Natural killer cell (primary cell): ENCODE measurements at regions not wholly inside any gene's neighbourhood (a gene's known extent, or its start where the extent isn't known, plus 50 kb on each side); places are given as distances from the start of the nearest gene placed in this dataset.
"Not testable (repeated sequence)": the region's sequence is repeated elsewhere in the genome, so short reads cannot be mapped to it uniquely, and the experiment has no call there.

Experiments
- ATAC-seq, 3 donors: fragments of 150-1000 bp in 2 of 3; fragments of 200-7000 bp in 1 of 3; cut with Tn5 transposase; 1 replicate in 1 of 3; 2 replicates in 2 of 3; pipeline ENCODE4 v1.10.0; 2021; ENCODE audit warnings: mild to moderate bottlenecking in 2 of 3, moderate library complexity in 2 of 3
- DNase-seq, 2 donors: peaks; one replicate each; pipeline versions ENCODE4 v3.0.0 to v3.0.0-alpha.2; 2013 to 2021; ENCODE audit warnings: mixed read lengths in 1 of 2
- H3K27ac ChIP-seq: one replicate; pipeline ENCODE4 v1.5.1; 2013; ENCODE audit warnings: mild to moderate bottlenecking, low read length
- H3K27me3 ChIP-seq: one replicate; pipeline ENCODE4 v1.6.1; 2013; ENCODE audit warnings: low read length; ENCODE audit not compliant: control insufficient read depth, insufficient read depth
- H3K36me3 ChIP-seq: one replicate; pipeline ENCODE4 v1.6.1; 2013; ENCODE audit warnings: low read length; ENCODE audit not compliant: control insufficient read depth, insufficient read depth
- H3K4me1 ChIP-seq: one replicate; pipeline ENCODE4 v1.6.1; 2013; ENCODE audit warnings: low read length; ENCODE audit not compliant: control insufficient read depth, insufficient read depth
- H3K4me3 ChIP-seq: one replicate; pipeline ENCODE4 v1.5.1; 2013; ENCODE audit warnings: low read length
- H3K9me3 ChIP-seq: one replicate; pipeline ENCODE4 v1.6.1; 2013; ENCODE audit warnings: low read length; ENCODE audit not compliant: control insufficient read depth, insufficient read depth
- H3K27ac Mint-ChIP-seq, 2 donors: one replicate each; pipeline ENCODE4 v1.8.0; 2022; ENCODE audit warnings: mild to moderate bottlenecking in 2 of 2, mixed read lengths in 2 of 2, moderate library complexity in 1 of 2
- H3K27me3 Mint-ChIP-seq, 2 donors: one replicate each; pipeline ENCODE4 v1.8.0; 2022; ENCODE audit warnings: low read depth in 2 of 2, mixed read lengths in 2 of 2
- H3K36me3 Mint-ChIP-seq: one replicate; pipeline ENCODE4 v1.8.0; 2022; ENCODE audit warnings: mixed read lengths
- H3K4me1 Mint-ChIP-seq, 2 donors: one replicate each; pipeline ENCODE4 v1.8.0; 2022; ENCODE audit warnings: mixed read lengths in 2 of 2
- H3K4me3 Mint-ChIP-seq: one replicate; pipeline ENCODE4 v1.8.0; 2022; ENCODE audit warnings: mild to moderate bottlenecking, moderate library complexity, mixed read lengths
- H3K9me3 Mint-ChIP-seq, 2 donors: one replicate each; pipeline ENCODE4 v1.8.0; 2022; ENCODE audit warnings: mixed read lengths in 2 of 2
- WGBS: methylation state at CpG from one replicate; pipeline ENCODE4 v1.1.7; 2013; ENCODE audit warnings: missing lambda C conversion rate; ENCODE audit not compliant: insufficient coverage; 5-methylcytosine and 5-hydroxymethylcytosine counted together
- intact Hi-C: fragments of 100-400 bp; cut with micrococcal nuclease; formaldehyde crosslinking; loops from one replicate; pipeline ENCODE4 v1.14.2; 2022
- TF ChIP-seq, protein P1 (sequence below): fragments of 200-600 bp; IDR thresholded peaks from one replicate; pipeline ENCODE4 v1.8.0; 2022; ENCODE audit warnings: antibody characterized with exemption

DNA sequence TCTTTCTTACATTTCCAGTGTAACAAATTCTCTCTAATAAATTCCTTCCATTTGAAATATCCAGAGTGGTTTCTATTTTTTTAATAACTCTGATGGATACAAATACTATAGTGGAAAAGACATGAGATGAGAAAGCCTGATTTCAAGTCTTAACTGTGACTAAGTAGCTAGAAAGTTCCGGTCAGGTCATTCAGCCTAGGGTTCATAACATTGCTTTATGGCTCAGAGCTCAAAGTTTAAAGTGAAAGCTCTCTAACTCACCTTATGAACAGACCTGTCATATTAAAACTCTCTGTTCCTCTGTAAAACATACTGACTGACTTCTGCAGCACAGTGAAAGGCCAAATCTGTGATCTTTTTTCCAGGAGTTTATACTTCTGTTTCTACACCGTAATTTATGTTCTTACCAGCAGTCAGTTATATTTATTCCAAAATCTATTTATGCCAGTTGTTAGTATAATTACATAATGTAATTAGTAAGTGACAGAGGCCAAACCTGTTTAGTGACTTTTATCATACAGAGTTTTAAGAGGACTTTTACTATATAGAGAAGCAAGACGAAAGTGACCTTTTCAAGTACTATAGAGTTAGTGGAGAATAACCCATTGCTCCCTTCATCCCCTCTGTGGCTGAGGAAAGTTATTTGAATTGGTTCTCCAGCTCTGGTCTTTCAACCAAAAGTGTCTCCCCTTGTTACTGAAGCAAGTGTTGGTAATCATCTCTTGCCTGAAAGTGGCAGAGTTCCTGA lies 118.8 kb upstream of the PDE1A start:
- Histone ChIP-seq H3K36me3 (no peaks in the 10 kb centered on the region), H3K27ac (no peak overlapping the region), H3K27me3 (no peaks in the 10 kb centered on the region), H3K4me3 (no peak overlapping the region), H3K9me3 (no peaks in the 10 kb centered on the region), H3K4me1 (no peaks in the 10 kb centered on the region)
- no peak for DNase-seq
- Mint-ChIP-seq H3K4me1 (no peaks in the 10 kb centered on the region), H3K27me3 (no peaks in the 10 kb centered on the region), H3K4me3 (no peak overlapping the region), H3K9me3 (peaks cover 0 to 3% of the 10 kb centered on the region in 2 donors), H3K36me3 (no peaks in the 10 kb centered on the region), H3K27ac (no peak overlapping the region)
- intact Hi-C loops, result no loop called here
- no peak for ATAC-seq
- 78% methylated on average over 2 of the region's 3 CpGs for WGBS
- TF ChIP-seq, protein P1, sequence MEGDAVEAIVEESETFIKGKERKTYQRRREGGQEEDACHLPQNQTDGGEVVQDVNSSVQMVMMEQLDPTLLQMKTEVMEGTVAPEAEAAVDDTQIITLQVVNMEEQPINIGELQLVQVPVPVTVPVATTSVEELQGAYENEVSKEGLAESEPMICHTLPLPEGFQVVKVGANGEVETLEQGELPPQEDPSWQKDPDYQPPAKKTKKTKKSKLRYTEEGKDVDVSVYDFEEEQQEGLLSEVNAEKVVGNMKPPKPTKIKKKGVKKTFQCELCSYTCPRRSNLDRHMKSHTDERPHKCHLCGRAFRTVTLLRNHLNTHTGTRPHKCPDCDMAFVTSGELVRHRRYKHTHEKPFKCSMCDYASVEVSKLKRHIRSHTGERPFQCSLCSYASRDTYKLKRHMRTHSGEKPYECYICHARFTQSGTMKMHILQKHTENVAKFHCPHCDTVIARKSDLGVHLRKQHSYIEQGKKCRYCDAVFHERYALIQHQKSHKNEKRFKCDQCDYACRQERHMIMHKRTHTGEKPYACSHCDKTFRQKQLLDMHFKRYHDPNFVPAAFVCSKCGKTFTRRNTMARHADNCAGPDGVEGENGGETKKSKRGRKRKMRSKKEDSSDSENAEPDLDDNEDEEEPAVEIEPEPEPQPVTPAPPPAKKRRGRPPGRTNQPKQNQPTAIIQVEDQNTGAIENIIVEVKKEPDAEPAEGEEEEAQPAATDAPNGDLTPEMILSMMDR, result no peak

DNA sequence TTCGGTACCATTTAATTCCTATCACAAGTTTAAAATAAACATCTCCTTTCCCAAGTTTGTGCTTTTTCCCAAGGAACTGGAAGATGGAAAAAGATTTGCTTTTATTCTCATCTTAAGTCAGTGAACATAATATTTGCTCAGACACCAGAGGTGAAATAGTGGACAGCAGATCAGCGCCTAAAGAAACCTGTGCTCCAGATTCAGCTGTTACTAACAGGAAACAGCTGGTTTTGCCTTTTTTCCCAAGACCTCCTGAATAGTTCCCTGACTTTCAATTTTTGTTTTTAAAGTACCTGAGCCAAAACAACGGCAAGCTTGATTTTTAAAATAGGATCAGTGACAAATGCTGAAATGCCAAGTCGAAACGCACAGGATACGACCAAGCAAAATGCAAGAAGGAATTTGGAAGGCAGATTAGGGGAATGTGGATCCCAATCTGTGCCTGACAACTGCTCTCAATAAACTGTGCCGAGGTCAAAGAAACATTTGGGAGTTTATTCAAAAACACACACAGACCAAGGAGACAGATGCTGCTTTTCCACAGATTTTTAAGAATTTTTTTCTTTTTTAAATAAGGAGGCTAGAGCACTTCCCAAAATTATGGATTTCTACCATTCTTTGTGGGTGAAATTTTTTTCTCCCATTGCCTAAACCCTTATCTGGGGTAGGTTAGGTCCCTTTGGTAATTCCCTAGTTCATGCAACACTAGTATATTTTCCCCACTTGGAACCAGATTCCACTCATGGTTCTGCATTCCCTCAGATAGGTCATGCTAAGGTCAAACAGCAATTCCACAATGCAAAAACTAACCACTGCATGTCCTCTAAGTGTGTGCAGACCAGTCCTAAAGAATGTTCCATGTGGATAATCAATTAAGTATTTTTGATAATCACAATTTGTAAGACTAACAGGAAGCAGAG lies 121.5 kb upstream of the PDE1A start:
- no peaks in the 10 kb centered on the region for H3K4me1 ChIP-seq
- Mint-ChIP-seq H3K4me1 (no peaks in the 10 kb centered on the region), H3K36me3 (no peaks in the 10 kb centered on the region), H3K27ac (no peak overlapping the region), H3K9me3 (peaks cover 2 to 3% of the 10 kb centered on the region in 2 donors), H3K27me3 (no peaks in the 10 kb centered on the region), H3K4me3 (no peak overlapping the region)
- no peaks in the 10 kb centered on the region for H3K27me3 ChIP-seq
- H3K9me3 ChIP-seq, result no peaks in the 10 kb centered on the region
- TF ChIP-seq, protein P1, result no peak
- H3K27ac ChIP-seq, result no peak overlapping the region
- H3K4me3 ChIP-seq, result no peak overlapping the region
- ATAC-seq (no peak), DNase-seq (no peak)
- WGBS, result 87% methylated on average over 6 of the region's 7 CpGs
- intact Hi-C loops, result no loop called here
- H3K36me3 ChIP-seq, result no peaks in the 10 kb centered on the region

DNA sequence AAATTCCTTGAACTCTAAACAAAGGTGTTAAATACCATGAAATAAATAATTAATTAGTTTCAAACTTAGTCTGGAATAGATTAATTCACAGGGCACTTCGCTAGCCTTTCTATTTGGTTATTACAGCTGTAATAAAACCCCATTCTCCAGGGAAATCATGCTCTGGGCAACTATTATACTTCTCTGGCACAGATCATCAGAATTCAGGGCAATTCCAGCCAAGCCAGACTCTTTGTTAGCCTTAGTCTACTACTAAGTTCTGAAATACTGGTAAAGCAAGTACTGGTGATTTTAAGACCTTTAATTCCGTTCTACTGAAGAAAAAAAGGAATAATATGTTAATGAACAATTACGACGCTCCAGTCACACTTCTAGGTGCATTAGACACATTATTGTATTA lies 123.4 kb upstream of the PDE1A start:
- Mint-ChIP-seq H3K4me3 (no peak overlapping the region), H3K27me3 (no peaks in the 10 kb centered on the region), H3K9me3 (peaks cover 2 to 3% of the 10 kb centered on the region in 2 donors), H3K27ac (no peak overlapping the region), H3K36me3 (no peaks in the 10 kb centered on the region), H3K4me1 (no peaks in the 10 kb centered on the region)
- H3K27me3 ChIP-seq, result no peaks in the 10 kb centered on the region
- no peak for ATAC-seq
- H3K4me1 ChIP-seq, result no peaks in the 10 kb centered on the region
- H3K4me3 ChIP-seq, result no peak overlapping the region
- no peaks in the 10 kb centered on the region for H3K36me3 ChIP-seq
- intact Hi-C loops, result no loop called here
- 75% methylated on average over 2 of the region's 4 CpGs for WGBS
- no peak overlapping the region for H3K27ac ChIP-seq
- H3K9me3 ChIP-seq, result no peaks in the 10 kb centered on the region
- TF ChIP-seq, protein P1, result no peak
- DNase-seq, result no peak

DNA sequence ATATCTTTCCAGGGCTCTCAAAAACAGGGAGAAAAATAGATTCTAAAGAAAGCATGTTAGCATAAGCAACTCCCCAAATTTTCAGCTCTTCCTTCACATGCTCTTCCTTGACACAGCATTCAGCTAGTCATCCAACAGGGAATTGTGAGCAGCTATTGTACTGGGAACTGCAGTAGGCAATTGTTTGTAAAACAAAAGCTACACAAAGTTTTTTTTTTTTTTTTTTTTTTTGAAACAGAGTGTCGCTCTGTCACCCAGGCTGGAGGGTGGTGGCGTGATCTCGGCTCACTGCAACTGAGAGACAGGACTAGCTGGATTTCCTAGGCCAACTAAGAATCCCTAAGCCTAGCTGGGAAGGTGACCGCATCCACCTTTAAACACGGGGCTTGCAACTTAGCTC lies 125.4 kb upstream of the PDE1A start:
- H3K4me3 ChIP-seq, H3K4me1 ChIP-seq, DNase-seq, H3K36me3 ChIP-seq, H3K27ac ChIP-seq, H3K27ac Mint-ChIP-seq, H3K4me3 Mint-ChIP-seq, H3K9me3 ChIP-seq, intact Hi-C loops, ATAC-seq, H3K27me3 Mint-ChIP-seq, H3K4me1 Mint-ChIP-seq, H3K9me3 Mint-ChIP-seq, H3K36me3 Mint-ChIP-seq, H3K27me3 ChIP-seq: not testable (repeated sequence)
- 95% methylated on average over 5 of the region's 5 CpGs for WGBS

DNA sequence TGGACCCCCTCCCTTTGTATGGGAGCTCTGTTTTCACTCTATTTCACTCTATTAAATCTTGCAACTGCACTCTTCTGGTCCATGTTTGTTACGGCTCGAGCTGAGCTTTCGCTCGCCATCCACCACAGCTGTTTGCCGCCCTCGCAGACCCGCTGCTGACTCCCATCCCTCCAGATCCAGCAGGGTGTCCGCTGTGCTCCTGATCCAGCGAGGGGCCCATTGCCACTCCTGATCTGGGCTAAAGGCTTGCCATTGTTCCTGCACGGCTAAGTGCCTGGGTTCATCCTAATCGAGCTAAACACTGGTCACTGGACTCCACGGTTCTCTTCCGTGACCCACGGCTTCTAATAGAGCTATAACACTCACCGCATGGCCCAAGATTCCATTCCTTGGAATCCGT lies 125.9 kb upstream of the PDE1A start:
- H3K27ac Mint-ChIP-seq, H3K4me1 ChIP-seq, H3K4me3 Mint-ChIP-seq, H3K36me3 ChIP-seq, H3K9me3 Mint-ChIP-seq, H3K36me3 Mint-ChIP-seq, H3K4me3 ChIP-seq, H3K27me3 ChIP-seq, H3K9me3 ChIP-seq, intact Hi-C loops, ATAC-seq, DNase-seq, H3K4me1 Mint-ChIP-seq, H3K27ac ChIP-seq, H3K27me3 Mint-ChIP-seq: not testable (repeated sequence)
- WGBS, result 90% methylated on average over 15 of the region's 16 CpGs
